Testis (tissue), 2 donors: ENCODE measurements at regions not wholly inside any gene's neighbourhood (a gene's known extent, or its start where the extent isn't known, plus 50 kb on each side); places are given as distances from the start of the nearest gene placed in this dataset.

ENCODE experiments used
- CTCF ChIP-seq, 3 experiments: fragments of 450-650 bp in 2 of 3; fragments of 200-600 bp in 1 of 3; sonication (generic) in 1 of 3; IDR thresholded peaks; one replicate each; pipeline ENCODE4 v1.5.1; 2016 to 2019; ENCODE audit warnings: antibody characterized with exemption in 3 of 3, mild to moderate bottlenecking in 2 of 3, moderate library complexity in 1 of 3
- POLR2A ChIP-seq: fragments of 450-650 bp; IDR thresholded peaks from one replicate; pipeline ENCODE4 v1.6.1; 2017; ENCODE audit warnings: antibody characterized with exemption, mild to moderate bottlenecking, moderate library complexity

- TF ChIP-seq CTCF (IDR thresholded peaks at IDR 0.05) (no peak), POLR2A (no peak)
These were observed 155.0 kb upstream of the SLC8A1 start for GRCh38 chr2:40606862-40607261.
